Activated CD8-positive, alpha-beta T cell treated with anti-CD3 and anti-CD28 coated beads for 36 hours (primary cell): ENCODE measurements at regions not wholly inside any gene's neighbourhood (a gene's known extent, or its start where the extent isn't known, plus 50 kb on each side); places are given as distances from the start of the nearest gene placed in this dataset.
A peak's percentile ranks its signal among the peaks of the same experiment; 100 is the strongest.

Experiments used
- ATAC-seq: fragments of 200-7000 bp; cut with Tn5 transposase; one replicate; pipeline ENCODE4 v1.10.0; 2021; ENCODE audit warnings: mild to moderate bottlenecking, moderate library complexity
- CTCF ChIA-PET: fragments of 350-600 bp; sonication (Branson Sonifier 250); formaldehyde crosslinking; loops from one replicate; lab custom pipeline; 2021; ENCODE audit warnings: antibody characterized with exemption; lab: Charles Lee
- POLR2A ChIA-PET: fragments of 350-600 bp; sonication (Branson Sonifier 250); formaldehyde crosslinking; loops from one replicate; lab custom pipeline; 2021; ENCODE audit warnings: antibody characterized with exemption; lab: Charles Lee
- DNase-seq: peaks from one replicate; pipeline ENCODE4 v3.0.0-alpha.2; 2020
- H3K27ac Mint-ChIP-seq: one replicate; pipeline ENCODE4 v1.8.0; 2021; ENCODE audit warnings: mild to moderate bottlenecking, mixed read lengths
- H3K27me3 Mint-ChIP-seq: one replicate; pipeline ENCODE4 v1.8.0; 2021; ENCODE audit warnings: mixed read lengths
- H3K36me3 Mint-ChIP-seq: one replicate; pipeline ENCODE4 v1.8.0; 2021; ENCODE audit warnings: low read depth, mixed read lengths
- H3K4me1 Mint-ChIP-seq: one replicate; pipeline ENCODE4 v1.8.0; 2021; ENCODE audit warnings: low read depth, mixed read lengths
- H3K4me3 Mint-ChIP-seq: one replicate; pipeline ENCODE4 v1.8.0; 2021; ENCODE audit warnings: mild to moderate bottlenecking, moderate library complexity, mixed read lengths
- H3K9me3 Mint-ChIP-seq: one replicate; pipeline ENCODE4 v1.8.0; 2021; ENCODE audit warnings: mixed read lengths
- intact Hi-C: fragments of 100-400 bp; cut with micrococcal nuclease; formaldehyde crosslinking; loops from one replicate; pipeline ENCODE4 v1.10.0; 2022
- TF ChIP-seq, protein P1 (sequence below): fragments of 200-600 bp; IDR thresholded peaks from one replicate; pipeline ENCODE4 v1.8.0; 2022; ENCODE audit warnings: antibody characterized with exemption, mild to moderate bottlenecking

DNA sequence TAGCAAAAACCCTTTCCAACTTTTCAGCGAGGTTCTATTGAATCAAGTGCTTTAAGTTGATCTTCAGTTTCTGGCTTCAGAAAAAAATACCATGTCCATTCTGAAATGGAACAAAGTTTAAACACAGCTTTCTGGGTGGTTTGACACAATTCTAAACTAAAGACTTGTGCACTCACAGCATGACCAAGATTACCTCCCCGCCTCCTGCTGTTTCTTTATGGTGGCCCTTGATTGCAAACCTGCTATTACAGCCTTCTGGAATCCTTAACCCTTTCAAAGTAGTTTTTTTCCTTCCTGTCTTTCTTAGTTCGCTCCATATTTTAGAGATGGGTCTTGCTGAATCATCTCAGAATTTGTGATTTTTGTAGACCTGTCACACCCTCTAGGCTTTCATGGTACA, 135.9 kb upstream of the FBN2 start:
- DNase-seq: no peak
- intact Hi-C loops: no loop called here
- Mint-ChIP-seq H3K27me3 (no peaks in the 10 kb centered on the region), H3K4me3 (no peak overlapping the region), H3K9me3 (no peaks in the 10 kb centered on the region), H3K36me3 (no peaks in the 10 kb centered on the region), H3K27ac (no peak overlapping the region), H3K4me1 (no peaks in the 10 kb centered on the region)
- TF ChIP-seq, protein P1, sequence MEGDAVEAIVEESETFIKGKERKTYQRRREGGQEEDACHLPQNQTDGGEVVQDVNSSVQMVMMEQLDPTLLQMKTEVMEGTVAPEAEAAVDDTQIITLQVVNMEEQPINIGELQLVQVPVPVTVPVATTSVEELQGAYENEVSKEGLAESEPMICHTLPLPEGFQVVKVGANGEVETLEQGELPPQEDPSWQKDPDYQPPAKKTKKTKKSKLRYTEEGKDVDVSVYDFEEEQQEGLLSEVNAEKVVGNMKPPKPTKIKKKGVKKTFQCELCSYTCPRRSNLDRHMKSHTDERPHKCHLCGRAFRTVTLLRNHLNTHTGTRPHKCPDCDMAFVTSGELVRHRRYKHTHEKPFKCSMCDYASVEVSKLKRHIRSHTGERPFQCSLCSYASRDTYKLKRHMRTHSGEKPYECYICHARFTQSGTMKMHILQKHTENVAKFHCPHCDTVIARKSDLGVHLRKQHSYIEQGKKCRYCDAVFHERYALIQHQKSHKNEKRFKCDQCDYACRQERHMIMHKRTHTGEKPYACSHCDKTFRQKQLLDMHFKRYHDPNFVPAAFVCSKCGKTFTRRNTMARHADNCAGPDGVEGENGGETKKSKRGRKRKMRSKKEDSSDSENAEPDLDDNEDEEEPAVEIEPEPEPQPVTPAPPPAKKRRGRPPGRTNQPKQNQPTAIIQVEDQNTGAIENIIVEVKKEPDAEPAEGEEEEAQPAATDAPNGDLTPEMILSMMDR: no peak
- CTCF ChIA-PET: interaction anchor here (0.9 to 4.1 kb wide), 5 partner anchors 14 to 463 kb away, joined by 3 to 22 read pairs (median 4); no protein-coding TSS in a partner anchor
- POLR2A ChIA-PET: no interaction called here
- no peak for ATAC-seq

DNA sequence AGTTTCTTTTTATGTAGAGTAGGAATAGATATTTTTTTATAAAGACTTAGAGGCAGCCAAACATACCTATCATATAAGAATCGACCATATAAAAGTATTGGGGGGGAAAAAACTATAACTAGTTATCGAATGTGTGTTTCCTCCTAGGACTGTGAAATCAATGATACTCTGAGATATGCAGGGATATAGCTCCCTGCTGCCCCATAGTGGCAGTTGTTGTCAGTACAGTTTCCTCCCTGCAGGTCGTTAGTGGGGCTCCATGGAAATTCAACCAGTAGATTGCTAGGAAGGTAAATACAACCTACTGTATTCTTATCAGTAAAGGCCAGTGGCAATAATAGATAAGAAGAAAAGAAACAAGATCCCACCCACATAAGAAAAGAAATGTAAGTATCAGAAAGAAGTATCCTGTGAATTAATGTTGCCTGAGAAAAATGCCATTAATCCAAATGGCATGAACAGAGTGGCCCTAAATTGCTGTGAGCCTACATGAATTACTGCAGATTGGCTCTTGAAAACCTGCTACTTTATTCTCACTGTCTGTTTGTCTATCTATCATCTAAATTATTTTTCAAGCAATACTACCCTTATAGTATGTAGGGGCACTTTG, 136.9 kb upstream of the FBN2 start:
- POLR2A ChIA-PET: no interaction called here
- CTCF ChIA-PET: interaction anchor here (0.7 to 4.1 kb wide), 10 partner anchors 12 to 464 kb away, joined by 3 to 22 read pairs (median 3); no protein-coding TSS in a partner anchor
- TF ChIP-seq, protein P1: peak; percentile 72

DNA sequence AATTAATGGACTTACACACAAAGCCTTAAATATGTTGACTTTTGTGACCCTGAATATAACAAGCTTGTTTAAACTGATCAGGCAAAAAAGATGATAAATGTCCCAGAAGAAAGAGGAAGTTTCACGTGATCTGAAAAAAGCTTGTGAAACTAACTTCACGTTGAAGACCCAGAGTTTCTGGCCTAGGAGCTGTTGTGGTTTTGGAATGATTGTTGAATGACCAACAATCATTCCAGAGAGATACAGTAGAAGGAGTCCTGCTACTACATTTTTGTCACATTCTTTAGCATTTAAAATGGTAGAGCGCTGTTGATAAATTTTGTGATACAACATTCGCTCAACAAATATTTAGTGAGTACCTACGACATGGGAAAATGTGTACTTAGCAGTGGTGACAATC, 143.1 kb upstream of the FBN2 start:
- no peak for ATAC-seq
- TF ChIP-seq, protein P1: no peak
- CTCF ChIA-PET: interaction anchor here (0.7 kb wide), 1 partner anchor 9 kb away, joined by 3 read pairs; no protein-coding TSS in a partner anchor
- Mint-ChIP-seq H3K27me3 (peaks cover 3% of the 10 kb centered on the region), H3K36me3 (no peaks in the 10 kb centered on the region), H3K27ac (no peak overlapping the region), H3K4me1 (no peaks in the 10 kb centered on the region), H3K9me3 (no peaks in the 10 kb centered on the region), H3K4me3 (no peak overlapping the region)
- POLR2A ChIA-PET: no interaction called here
- intact Hi-C loops: no loop called here
- no peak for DNase-seq

More for the DNA sequence above, 136.9 kb upstream of the FBN2 start:
- H3K36me3 Mint-ChIP-seq: no peaks in the 10 kb centered on the region
- no peaks in the 10 kb centered on the region for H3K9me3 Mint-ChIP-seq
- intact Hi-C loops: loop anchor here (1.0 kb wide), 1 partner anchor 462 kb away; no protein-coding TSS in a partner anchor
- H3K27ac Mint-ChIP-seq: no peak overlapping the region
- no peaks in the 10 kb centered on the region for H3K27me3 Mint-ChIP-seq
- H3K4me3 Mint-ChIP-seq: no peak overlapping the region
- no peaks in the 10 kb centered on the region for H3K4me1 Mint-ChIP-seq
- peak; percentile 66 for DNase-seq
- ATAC-seq: peak; percentile 65

DNA sequence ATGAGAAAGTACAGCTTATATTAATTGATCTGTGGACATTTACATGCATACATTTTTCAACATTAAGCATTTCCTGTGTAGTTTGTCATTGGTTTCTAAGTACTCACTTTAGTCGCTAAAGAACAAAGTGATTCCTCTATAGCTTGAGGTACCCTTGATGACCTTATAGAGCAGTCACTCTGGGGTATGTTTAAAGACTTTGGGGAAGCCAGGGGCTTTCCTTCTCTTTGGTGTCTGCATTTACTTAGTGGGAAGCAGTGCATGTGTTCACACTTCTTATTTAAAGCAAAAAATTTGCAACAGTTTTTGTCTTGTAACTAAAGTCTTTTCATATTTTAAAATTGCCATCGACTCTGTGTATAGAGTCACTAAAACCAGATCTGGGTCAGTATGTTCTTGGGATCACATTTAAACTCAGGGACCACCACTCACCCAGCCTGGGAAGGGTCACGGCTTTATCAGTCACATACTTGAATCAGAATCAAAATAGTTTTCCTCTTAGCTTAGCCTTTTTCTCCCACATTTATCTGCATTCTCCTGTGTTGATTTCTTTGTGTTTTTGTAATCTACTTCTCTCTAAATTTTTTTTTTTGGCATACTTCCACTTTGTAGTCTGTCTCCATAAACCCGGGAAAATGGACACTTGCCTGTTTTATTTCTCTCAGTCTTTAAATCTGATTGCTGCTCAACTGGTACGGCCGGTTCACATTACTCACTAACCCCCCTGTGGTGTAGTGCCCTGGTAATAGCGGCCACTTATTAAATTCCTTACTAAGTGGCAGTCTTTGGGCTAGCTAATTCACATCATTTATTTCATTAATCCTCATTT, 143.9 kb upstream of the FBN2 start:
- peaks cover 3% of the 10 kb centered on the region for H3K27me3 Mint-ChIP-seq
- no peaks in the 10 kb centered on the region for H3K4me1 Mint-ChIP-seq
- H3K9me3 Mint-ChIP-seq: no peaks in the 10 kb centered on the region
- intact Hi-C loops: no loop called here
- TF ChIP-seq, protein P1: no peak
- POLR2A ChIA-PET: no interaction called here
- no peak overlapping the region for H3K4me3 Mint-ChIP-seq
- no peak for ATAC-seq
- CTCF ChIA-PET: interaction anchor here (0.7 kb wide), 1 partner anchor 10 kb away, joined by 3 read pairs; no protein-coding TSS in a partner anchor
- DNase-seq: no peak
- no peaks in the 10 kb centered on the region for H3K36me3 Mint-ChIP-seq
- H3K27ac Mint-ChIP-seq: no peak overlapping the region

DNA sequence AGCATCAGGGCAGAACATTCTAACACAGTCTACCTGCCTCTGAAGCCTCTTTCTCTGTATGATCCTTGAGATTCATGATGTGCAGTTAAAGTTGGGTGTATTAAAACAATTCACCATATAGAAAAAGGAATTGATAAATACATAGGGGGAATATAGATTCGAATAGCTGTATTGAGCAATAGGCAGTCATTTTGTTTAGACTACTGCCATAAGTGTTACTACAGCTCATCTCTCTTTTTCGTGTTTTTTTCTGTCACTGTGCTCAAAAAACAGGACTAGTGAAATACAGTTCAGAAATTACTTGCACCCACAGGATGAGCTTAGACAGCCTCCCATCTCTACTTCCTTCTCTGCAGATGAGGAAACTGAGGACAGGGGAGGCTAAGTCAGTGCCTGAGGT, 144.6 kb upstream of the FBN2 start:
- no peak for ATAC-seq
- H3K4me1 Mint-ChIP-seq: no peaks in the 10 kb centered on the region
- no peak for DNase-seq
- peaks cover 3% of the 10 kb centered on the region for H3K27me3 Mint-ChIP-seq
- intact Hi-C loops: no loop called here
- no peak overlapping the region for H3K4me3 Mint-ChIP-seq
- no peak overlapping the region for H3K27ac Mint-ChIP-seq
- CTCF ChIA-PET: no interaction called here
- H3K36me3 Mint-ChIP-seq: no peaks in the 10 kb centered on the region
- POLR2A ChIA-PET: no interaction called here
- TF ChIP-seq, protein P1: no peak
- no peaks in the 10 kb centered on the region for H3K9me3 Mint-ChIP-seq
